Suprapubic skin (tissue), 4 donors: ENCODE measurements at regions not wholly inside any gene's neighbourhood (a gene's known extent, or its start where the extent isn't known, plus 50 kb on each side); places are given as distances from the start of the nearest gene placed in this dataset.

ENCODE experiments used
- CTCF ChIP-seq, 2 donors: fragments of 200-600 bp in 1 of 2; fragments of 450-650 bp in 1 of 2; sonication (generic) in 1 of 2; IDR thresholded peaks; one replicate each; pipeline ENCODE4 v1.5.1; 2016 to 2019; ENCODE audit warnings: antibody characterized with exemption in 2 of 2, mild to moderate bottlenecking in 1 of 2, moderate library complexity in 1 of 2
- EP300 ChIP-seq: sonication (generic); formaldehyde crosslinking; IDR thresholded peaks from one replicate; pipeline ENCODE4 v1.6.1; 2017; ENCODE audit warnings: antibody characterized with exemption
- POLR2A ChIP-seq, 2 donors: fragments of 450-650 bp; IDR thresholded peaks; one replicate each; pipeline ENCODE4 v1.6.1; 2017; ENCODE audit warnings: antibody characterized with exemption in 2 of 2, mild to moderate bottlenecking in 2 of 2, moderate library complexity in 2 of 2
- POLR2AphosphoS5 ChIP-seq, 3 donors: sonication (generic); formaldehyde crosslinking; IDR thresholded peaks; one replicate each; pipeline ENCODE4 v1.6.1; 2017; ENCODE audit warnings: antibody characterized with exemption in 3 of 3

- TF ChIP-seq POLR2AphosphoS5 (IDR thresholded peaks at IDR 0.05), result no peak
- no peak for TF ChIP-seq CTCF (IDR thresholded peaks at IDR 0.05)
- no peak for TF ChIP-seq POLR2A (IDR thresholded peaks at IDR 0.05)
- no peak for TF ChIP-seq EP300
Observed at GRCh38 chr9:105846825-105847224, 152.5 kb downstream of the TMEM38B start.
